Karpas-422 (cell line): ENCODE measurements at regions not wholly inside any gene's neighbourhood (a gene's known extent, or its start where the extent isn't known, plus 50 kb on each side); places are given as distances from the start of the nearest gene placed in this dataset.

Experiments
- DNase-seq: peaks from one replicate; pipeline ENCODE4 v3.0.0-alpha.2; 2015
- H2AFZ ChIP-seq: fragments of 200-600 bp; sonication (generic); 2 replicates; pipeline ENCODE4 v1.6.1; 2014; ENCODE audit warnings: antibody characterized with exemption, low read length, mixed read lengths
- H3K27ac ChIP-seq: fragments of 200-600 bp; sonication (generic); 2 replicates; pipeline ENCODE4 v1.5.1; 2014; ENCODE audit warnings: mild to moderate bottlenecking, low read length, moderate library complexity
- H3K27me3 ChIP-seq: fragments of 200-600 bp; sonication (generic); 2 replicates; pipeline ENCODE4 v1.6.1; 2014; ENCODE audit warnings: low read length, mixed read lengths
- H3K36me3 ChIP-seq: fragments of 200-600 bp; sonication (generic); 2 replicates; pipeline ENCODE4 v1.6.1; 2014; ENCODE audit warnings: low read length, mixed read lengths; ENCODE audit not compliant: insufficient read depth
- H3K4me1 ChIP-seq: fragments of 200-600 bp; sonication (generic); 2 replicates; pipeline ENCODE4 v1.6.1; 2014; ENCODE audit warnings: mild to moderate bottlenecking, low read length, mixed read lengths
- H3K4me2 ChIP-seq: fragments of 200-600 bp; sonication (generic); 2 replicates; pipeline ENCODE4 v1.6.1; 2014; ENCODE audit warnings: low read length, low read depth, mild to moderate bottlenecking; ENCODE audit not compliant: poor library complexity, severe bottlenecking
- H3K4me3 ChIP-seq: fragments of 200-600 bp; sonication (generic); 2 replicates; pipeline ENCODE4 v1.5.1; 2014; ENCODE audit warnings: mild to moderate bottlenecking, antibody characterized with exemption, low read length, mixed read lengths
- H3K79me2 ChIP-seq: fragments of 200-600 bp; sonication (generic); 2 replicates; pipeline ENCODE4 v1.6.1; 2014; ENCODE audit warnings: mild to moderate bottlenecking, low read length, mixed read lengths
- H3K9ac ChIP-seq: fragments of 200-600 bp; sonication (generic); 2 replicates; pipeline ENCODE4 v1.6.0; 2014; ENCODE audit warnings: low read length
- H3K9me2 ChIP-seq: fragments of 200-600 bp; sonication (generic), shearing (Covaris generic); replicated peaks from 2 replicates; pipeline ENCODE4 v1.6.0; 2014; ENCODE audit warnings: mild to moderate bottlenecking, low read length, moderate library complexity; ENCODE audit not compliant: insufficient read depth
- H3K9me3 ChIP-seq: fragments of 300-700, 200-600 bp; sonication (generic); 2 replicates; pipeline ENCODE4 v1.6.1; 2014; ENCODE audit warnings: low read length, mixed read lengths
- H4K20me1 ChIP-seq: fragments of 200-600 bp; sonication (generic); 2 replicates; pipeline ENCODE4 v1.6.1; 2014; ENCODE audit warnings: mild to moderate bottlenecking, antibody characterized with exemption, low read length, low read depth; ENCODE audit not compliant: insufficient read depth

DNA sequence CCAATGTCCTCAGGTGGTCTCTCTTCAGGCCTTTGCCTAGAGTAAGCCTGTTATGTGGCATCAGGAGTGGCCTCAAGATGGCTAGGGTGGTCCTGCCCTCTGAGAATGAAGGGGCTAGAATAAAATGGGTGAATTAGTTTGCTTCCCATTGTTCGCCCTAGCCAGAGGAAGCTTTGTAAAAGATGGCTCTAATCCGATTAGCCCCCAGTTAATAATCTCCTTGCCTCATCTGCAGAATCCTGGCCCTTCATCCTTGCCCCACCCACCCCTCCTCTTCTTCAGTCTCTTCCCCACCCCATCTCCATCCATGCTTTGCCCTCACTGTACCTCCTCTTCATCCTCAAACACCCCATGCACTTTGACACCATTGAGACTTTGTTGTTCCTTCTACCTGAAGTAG is 57.4 kb upstream of the LGALSL start:
- no peaks in the 10 kb centered on the region for H3K4me1 ChIP-seq
- no peaks in the 10 kb centered on the region for H3K9me2 ChIP-seq
- H3K4me2 ChIP-seq = no peak overlapping the region

DNA sequence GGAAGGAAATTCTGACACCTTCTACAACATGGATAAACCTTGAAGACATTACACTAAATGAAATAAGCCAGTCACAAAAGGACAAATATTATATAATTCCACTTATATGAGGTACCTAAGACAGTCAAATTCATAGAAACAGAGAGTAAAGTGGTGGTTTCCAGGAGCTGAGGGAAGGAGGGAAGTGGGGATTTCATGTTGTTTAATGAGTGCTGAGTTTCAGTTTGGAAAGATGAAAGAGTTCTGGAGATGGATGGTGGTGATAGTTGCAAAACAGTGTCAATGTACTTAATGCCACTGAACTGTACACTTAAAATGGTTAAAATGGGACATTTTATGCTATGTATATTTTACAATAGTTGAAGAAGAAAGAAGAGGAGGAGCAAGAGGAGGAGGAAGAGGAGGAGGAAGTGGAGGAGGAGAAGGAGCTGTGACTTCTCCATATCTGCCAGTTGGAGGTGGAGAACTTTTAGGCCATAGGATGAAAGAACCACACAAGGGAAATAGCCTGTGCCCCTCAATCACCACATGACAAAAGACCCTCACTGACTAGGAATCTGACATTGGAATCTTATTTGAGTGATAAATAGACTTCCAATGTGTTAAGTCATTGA is 55.3 kb upstream of the LGALSL start:
- H3K4me2 ChIP-seq = no peak overlapping the region
- H3K36me3 ChIP-seq = no peaks in the 10 kb centered on the region
- no peak overlapping the region for H3K27ac ChIP-seq
- H4K20me1 ChIP-seq = no peaks in the 10 kb centered on the region
- no peak overlapping the region for H3K4me3 ChIP-seq
- no peaks in the 10 kb centered on the region for H3K4me1 ChIP-seq
- H3K27me3 ChIP-seq = no peaks in the 10 kb centered on the region
- no peaks in the 10 kb centered on the region for H3K79me2 ChIP-seq
- H2AFZ ChIP-seq = no peak overlapping the region
- H3K9me2 ChIP-seq = no peaks in the 10 kb centered on the region
- no peaks in the 10 kb centered on the region for H3K9me3 ChIP-seq
- no peak overlapping the region for H3K9ac ChIP-seq
- DNase-seq = no peak

More for the DNA sequence above, 57.4 kb upstream of the LGALSL start:
- H3K36me3 ChIP-seq = no peaks in the 10 kb centered on the region
- no peak overlapping the region for H2AFZ ChIP-seq
- H3K9ac ChIP-seq = no peak overlapping the region
- no peaks in the 10 kb centered on the region for H3K79me2 ChIP-seq
- DNase-seq = no peak
- no peaks in the 10 kb centered on the region for H3K27me3 ChIP-seq
- H3K4me3 ChIP-seq = no peak overlapping the region
- no peaks in the 10 kb centered on the region for H3K9me3 ChIP-seq
- no peak overlapping the region for H3K27ac ChIP-seq
- no peaks in the 10 kb centered on the region for H4K20me1 ChIP-seq

DNA sequence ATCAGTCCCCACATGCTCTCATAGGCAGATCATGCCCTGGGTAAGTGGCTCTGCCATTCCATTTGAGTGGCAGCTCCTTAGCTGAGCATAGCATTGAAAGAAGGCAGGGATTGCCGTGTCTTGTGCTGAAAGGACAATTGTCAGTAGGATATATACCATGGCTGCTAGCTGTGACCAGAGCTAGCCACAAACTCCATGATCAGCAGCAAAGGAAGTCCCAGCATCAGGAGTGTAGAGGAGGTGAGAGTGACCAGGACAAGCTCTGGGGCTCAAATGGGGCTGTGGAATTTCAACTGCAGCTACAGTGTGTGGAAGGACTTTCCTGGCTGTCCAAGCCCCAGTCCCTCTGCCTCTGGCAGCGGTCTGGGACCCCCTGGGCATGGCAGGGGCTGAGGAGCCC is 54.4 kb upstream of the LGALSL start:
- H3K9ac ChIP-seq = no peak overlapping the region
- no peaks in the 10 kb centered on the region for H3K79me2 ChIP-seq
- no peak overlapping the region for H3K4me2 ChIP-seq
- peaks cover 3% of the 10 kb centered on the region; the same call in 1 of the 2 replicates for H3K4me1 ChIP-seq
- no peak for DNase-seq
- no peak overlapping the region for H3K4me3 ChIP-seq
- H3K9me3 ChIP-seq = no peaks in the 10 kb centered on the region
- no peak overlapping the region for H2AFZ ChIP-seq
- H3K36me3 ChIP-seq = no peaks in the 10 kb centered on the region
- no peaks in the 10 kb centered on the region for H3K27me3 ChIP-seq
- H3K27ac ChIP-seq = no peak overlapping the region
- no peaks in the 10 kb centered on the region for H4K20me1 ChIP-seq
- no peaks in the 10 kb centered on the region for H3K9me2 ChIP-seq

DNA sequence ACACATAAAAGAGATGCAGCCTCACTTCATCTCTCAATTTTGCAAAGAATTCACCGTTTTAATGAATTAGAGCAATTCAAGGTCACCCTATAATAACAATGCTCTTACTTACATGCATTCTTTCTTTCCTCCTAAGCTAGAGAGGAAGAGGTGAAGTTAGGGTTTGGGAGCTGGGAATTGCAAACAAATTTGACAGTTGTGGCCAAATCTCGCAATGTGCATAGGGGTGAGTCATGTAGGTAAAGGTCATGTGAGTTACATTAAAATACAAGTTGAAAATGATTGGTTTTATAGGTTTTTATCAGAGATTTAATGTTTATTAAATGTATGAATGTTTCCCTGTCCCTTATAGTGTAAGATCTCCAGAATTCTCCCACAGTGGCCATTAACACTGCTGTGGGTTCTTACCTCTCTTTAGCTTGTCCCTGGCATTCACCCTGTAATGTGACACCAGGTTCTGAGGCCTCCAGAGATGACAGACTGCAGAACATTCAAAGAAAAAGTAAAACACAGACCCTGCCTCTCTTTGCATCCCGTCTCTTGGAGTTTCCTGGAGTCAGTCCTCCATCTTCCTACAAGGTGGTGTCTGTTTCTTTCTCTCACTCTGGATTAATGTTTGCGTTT is 53.7 kb upstream of the LGALSL start:
- H3K27me3 ChIP-seq = no peaks in the 10 kb centered on the region
- no peak overlapping the region for H2AFZ ChIP-seq
- no peaks in the 10 kb centered on the region for H3K36me3 ChIP-seq
- H3K4me2 ChIP-seq = no peak overlapping the region
- H3K9me3 ChIP-seq = no peaks in the 10 kb centered on the region
- H3K9ac ChIP-seq = no peak overlapping the region
- H3K79me2 ChIP-seq = no peaks in the 10 kb centered on the region
- H3K4me1 ChIP-seq = peaks cover 3% of the 10 kb centered on the region; the same call in 1 of the 2 replicates
- DNase-seq = no peak
- no peak overlapping the region for H3K4me3 ChIP-seq
- no peaks in the 10 kb centered on the region for H3K9me2 ChIP-seq
- H3K27ac ChIP-seq = no peak overlapping the region
- no peaks in the 10 kb centered on the region for H4K20me1 ChIP-seq

DNA sequence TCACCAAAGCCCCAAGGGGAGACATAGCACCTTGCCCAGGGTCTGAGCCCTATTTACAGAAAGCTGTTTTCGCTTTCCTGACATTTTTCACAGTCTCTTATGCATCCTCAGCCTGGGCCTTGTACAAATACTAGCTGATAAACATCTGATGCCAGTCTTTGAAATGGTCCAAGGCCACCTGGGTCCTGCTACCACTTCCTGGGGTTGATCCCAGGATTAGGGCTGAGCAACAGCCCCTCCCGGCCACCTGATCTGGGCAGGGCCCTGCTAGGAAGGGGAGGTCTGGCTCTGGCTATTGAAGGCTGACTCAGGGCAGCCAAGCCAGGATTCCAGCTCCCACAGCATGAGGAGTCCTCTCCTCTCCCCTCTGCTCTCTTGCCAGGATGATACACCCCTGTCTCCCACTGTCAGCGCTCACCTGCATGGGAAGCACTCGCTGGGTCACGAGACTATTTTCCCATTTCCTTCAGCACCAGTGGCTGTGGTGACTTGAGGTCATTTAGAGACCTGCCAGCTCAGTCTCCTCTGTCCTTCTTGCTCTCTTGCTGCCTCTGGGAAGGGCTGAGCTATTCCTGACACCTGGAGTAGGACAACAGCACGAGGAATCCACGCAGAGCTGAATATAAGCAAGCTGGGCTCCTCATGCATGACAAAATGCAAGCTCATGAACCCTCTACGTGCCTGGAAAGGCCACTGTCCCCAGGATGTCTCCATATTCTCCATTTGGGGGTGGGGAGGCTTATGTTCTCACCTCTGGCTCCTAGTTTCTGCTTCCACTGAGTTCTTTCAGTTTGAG is 53.0 kb upstream of the LGALSL start:
- no peaks in the 10 kb centered on the region for H3K27me3 ChIP-seq
- no peak overlapping the region for H3K27ac ChIP-seq
- H3K4me1 ChIP-seq = peaks cover 3% of the 10 kb centered on the region; the same call in 1 of the 2 replicates
- no peak overlapping the region for H3K4me2 ChIP-seq
- no peak overlapping the region for H2AFZ ChIP-seq
- no peak overlapping the region for H3K9ac ChIP-seq
- no peaks in the 10 kb centered on the region for H3K79me2 ChIP-seq
- no peaks in the 10 kb centered on the region for H4K20me1 ChIP-seq
- H3K9me2 ChIP-seq = no peaks in the 10 kb centered on the region
- H3K9me3 ChIP-seq = no peaks in the 10 kb centered on the region
- DNase-seq = no peak
- no peaks in the 10 kb centered on the region for H3K36me3 ChIP-seq
- no peak overlapping the region for H3K4me3 ChIP-seq

GRCh38 chr2:64401529-64401880 is 52.5 kb upstream of the LGALSL start:
- no peaks in the 10 kb centered on the region for H3K9me2 ChIP-seq
- H3K27me3 ChIP-seq = no peaks in the 10 kb centered on the region
- H3K9ac ChIP-seq = no peak overlapping the region
- H2AFZ ChIP-seq = no peak overlapping the region
- no peak overlapping the region for H3K4me2 ChIP-seq
- no peaks in the 10 kb centered on the region for H4K20me1 ChIP-seq
- H3K4me1 ChIP-seq = peaks cover 3% of the 10 kb centered on the region; the same call in 1 of the 2 replicates
- no peak for DNase-seq
- no peak overlapping the region for H3K27ac ChIP-seq
- no peak overlapping the region for H3K4me3 ChIP-seq
- H3K36me3 ChIP-seq = no peaks in the 10 kb centered on the region
- H3K9me3 ChIP-seq = no peaks in the 10 kb centered on the region
- no peaks in the 10 kb centered on the region for H3K79me2 ChIP-seq

DNA sequence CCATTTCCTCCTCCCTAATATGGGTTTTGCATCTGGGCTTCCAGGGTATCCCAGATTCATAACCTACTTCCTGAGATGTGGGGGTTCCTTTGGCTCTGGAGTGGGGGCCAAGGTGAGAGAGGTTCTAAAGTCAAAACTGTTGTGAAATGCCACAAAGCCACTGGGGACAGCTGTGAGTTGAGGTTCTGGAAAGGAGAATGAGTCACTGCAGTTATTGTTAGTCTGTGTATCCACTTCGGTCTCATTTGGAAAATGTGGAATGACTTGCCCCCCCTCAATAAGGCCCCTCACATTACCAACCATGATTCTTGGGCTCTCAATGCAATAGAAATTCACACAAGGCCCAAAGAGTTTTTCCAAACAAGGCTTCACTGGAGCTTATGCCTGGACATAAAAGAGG is 51.1 kb upstream of the LGALSL start:
- no peak overlapping the region for H3K4me2 ChIP-seq
- H2AFZ ChIP-seq = no peak overlapping the region
- no peak for DNase-seq
- peaks cover 3% of the 10 kb centered on the region; the same call in 1 of the 2 replicates for H3K4me1 ChIP-seq
- H3K36me3 ChIP-seq = no peaks in the 10 kb centered on the region
- no peaks in the 10 kb centered on the region for H3K9me3 ChIP-seq
- no peaks in the 10 kb centered on the region for H4K20me1 ChIP-seq
- no peaks in the 10 kb centered on the region; the same call in 1 of the 2 replicates for H3K27me3 ChIP-seq
- H3K9me2 ChIP-seq = no peaks in the 10 kb centered on the region
- H3K9ac ChIP-seq = no peak overlapping the region
- no peaks in the 10 kb centered on the region for H3K79me2 ChIP-seq
- no peak overlapping the region for H3K4me3 ChIP-seq
- H3K27ac ChIP-seq = no peak overlapping the region

DNA sequence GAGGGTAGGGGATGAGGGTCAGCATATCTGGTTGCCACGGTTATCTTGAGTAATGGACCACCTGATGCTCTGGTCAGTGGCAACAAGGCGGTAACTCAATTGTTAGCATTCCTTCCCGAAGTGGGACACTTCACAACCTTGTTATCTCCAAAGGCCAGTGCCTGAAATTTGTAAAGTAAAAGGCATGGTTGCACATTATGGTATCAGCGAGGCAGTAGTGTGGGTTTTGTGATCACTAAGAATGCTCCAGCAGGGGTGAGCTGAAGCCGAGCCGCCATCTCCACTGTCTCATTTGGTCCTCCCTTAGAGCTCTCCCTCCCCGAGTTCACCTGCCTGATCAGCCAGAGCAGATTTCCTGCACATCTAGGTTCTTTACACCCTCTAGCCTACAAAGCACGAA is 50.5 kb upstream of the LGALSL start:
- Histone ChIP-seq H3K79me2 (no peaks in the 10 kb centered on the region), H3K9me2 (no peaks in the 10 kb centered on the region), H3K9ac (no peak overlapping the region), H3K4me2 (no peak overlapping the region), H3K27me3 (peaks cover 4% of the 10 kb centered on the region; the same call in 1 of the 2 replicates), H3K36me3 (no peaks in the 10 kb centered on the region), H4K20me1 (no peaks in the 10 kb centered on the region), H3K4me3 (no peak overlapping the region), H3K27ac (no peak overlapping the region), H3K9me3 (no peaks in the 10 kb centered on the region; the same call in 1 of the 2 replicates), H2AFZ (no peak overlapping the region), H3K4me1 (peaks cover 3% of the 10 kb centered on the region; the same call in 1 of the 2 replicates)
- DNase-seq = no peak
